Smooth muscle cell (in vitro differentiated cells): ENCODE measurements at regions not wholly inside any gene's neighbourhood (a gene's known extent, or its start where the extent isn't known, plus 50 kb on each side); places are given as distances from the start of the nearest gene placed in this dataset.
A peak's percentile ranks its signal among the peaks of the same experiment; 100 is the strongest.

Experiments
- DNase-seq: peaks from one replicate; lab custom pipeline; 2025; ENCODE audit not compliant: unreplicated experiment; lab: John Stamatoyannopoulos, UW
- H2AFZ ChIP-seq: fragments of 200-600 bp; sonication (generic); 2 replicates; pipeline ENCODE4 v1.6.0; 2016; ENCODE audit warnings: antibody characterized with exemption, low read depth, mild to moderate bottlenecking
- H3F3A ChIP-seq: fragments of 200-600 bp; sonication (generic); 2 replicates; pipeline ENCODE4 v1.6.0; 2017; ENCODE audit warnings: antibody characterized with exemption, low read depth
- H3K27ac ChIP-seq: fragments of 200-600 bp; sonication (generic); 2 replicates; pipeline ENCODE4 v1.5.1; 2016; ENCODE audit warnings: low read depth, mild to moderate bottlenecking
- H3K27me3 ChIP-seq: fragments of 200-600 bp; sonication (generic); 2 replicates; pipeline ENCODE4 v1.6.1; 2016; ENCODE audit warnings: low read depth, mild to moderate bottlenecking
- H3K36me3 ChIP-seq: fragments of 200-600 bp; sonication (generic); 2 replicates; pipeline ENCODE4 v1.5.1; 2016; ENCODE audit warnings: low read depth
- H3K4me1 ChIP-seq: fragments of 200-600 bp; sonication (generic); 2 replicates; pipeline ENCODE4 v1.5.1; 2016; ENCODE audit warnings: low read depth
- H3K4me2 ChIP-seq: fragments of 200-600 bp; sonication (generic); 2 replicates; pipeline ENCODE4 v1.6.0; 2016; ENCODE audit warnings: mild to moderate bottlenecking
- H3K4me3 ChIP-seq: fragments of 200-600 bp; sonication (generic); 2 replicates; pipeline ENCODE4 v1.5.1; 2016; ENCODE audit warnings: mild to moderate bottlenecking
- H3K79me2 ChIP-seq: fragments of 200-600 bp; sonication (generic); 2 replicates; pipeline ENCODE4 v1.6.0; 2016; ENCODE audit warnings: low read depth, mild to moderate bottlenecking
- H3K9ac ChIP-seq: fragments of 200-600 bp; sonication (generic); 2 replicates; pipeline ENCODE4 v1.6.0; 2016; ENCODE audit warnings: low read depth
- H3K9me3 ChIP-seq: fragments of 200-600 bp; sonication (generic); replicated peaks from 2 replicates; pipeline ENCODE4 v1.5.1; 2016; ENCODE audit warnings: low read depth
- H4K20me1 ChIP-seq: fragments of 200-600 bp; sonication (generic); 2 replicates; pipeline ENCODE4 v1.6.0; 2016; ENCODE audit warnings: low read depth
- CTCF ChIP-seq: fragments of 200-600 bp; sonication (generic); IDR thresholded peaks from 2 replicates; pipeline ENCODE4 v1.5.1; 2017; ENCODE audit warnings: borderline replicate concordance, mild to moderate bottlenecking, antibody characterized with exemption; ENCODE audit not compliant: insufficient read depth, poor library complexity, severe bottlenecking
- WGBS: methylation state at CpG from one replicate; pipeline ENCODE4 v1.1.7; 2016; ENCODE audit warnings: low lambda C conversion rate; 5-methylcytosine and 5-hydroxymethylcytosine counted together

- Histone ChIP-seq H3K4me1 (no peaks in the 10 kb centered on the region), H3K4me3 (no peak overlapping the region), H3K27ac (no peak overlapping the region), H3K36me3 (no peaks in the 10 kb centered on the region), H3K4me2 (no peak overlapping the region), H3K9me3 (no peaks in the 10 kb centered on the region), H3K79me2 (no peaks in the 10 kb centered on the region), H3K9ac (no peak overlapping the region), H4K20me1 (no peaks in the 10 kb centered on the region), H2AFZ (no peak overlapping the region), H3K27me3 (no peaks in the 10 kb centered on the region), H3F3A (no peaks in the 10 kb centered on the region)
- no peak for DNase-seq
- 92% methylated on average over 5 of the region's 5 CpGs for WGBS
- no peak for TF ChIP-seq CTCF
Observed at GRCh38 chr10:65531545-65531944, 1394.3 kb upstream of the LRRTM3 start.

GRCh38 chr10:65534771-65535170 lies 1391.1 kb upstream of the LRRTM3 start:
- no peaks in the 10 kb centered on the region for H4K20me1 ChIP-seq
- no peaks in the 10 kb centered on the region for H3K27me3 ChIP-seq
- H3K9ac ChIP-seq, result no peak overlapping the region
- 54% methylated on average over 2 of the region's 2 CpGs for WGBS
- H3K4me2 ChIP-seq, result no peak overlapping the region
- no peaks in the 10 kb centered on the region for H3K9me3 ChIP-seq
- H3K79me2 ChIP-seq, result no peaks in the 10 kb centered on the region
- H3K36me3 ChIP-seq, result no peaks in the 10 kb centered on the region
- no peaks in the 10 kb centered on the region for H3F3A ChIP-seq
- H2AFZ ChIP-seq, result peak overlapping the region; percentile 28
- no peaks in the 10 kb centered on the region for H3K4me1 ChIP-seq
- no peak overlapping the region for H3K4me3 ChIP-seq
- TF ChIP-seq CTCF, result no peak
- H3K27ac ChIP-seq, result no peak overlapping the region
- no peak for DNase-seq

- no peaks in the 10 kb centered on the region for H3K27me3 ChIP-seq
- no peaks in the 10 kb centered on the region for H3K9me3 ChIP-seq
- no peak overlapping the region for H3K4me2 ChIP-seq
- no peaks in the 10 kb centered on the region for H3F3A ChIP-seq
- no peak overlapping the region for H3K4me3 ChIP-seq
- no peaks in the 10 kb centered on the region for H3K36me3 ChIP-seq
- DNase-seq, result no peak
- no peak for TF ChIP-seq CTCF
- WGBS, result 72% methylated on average over 1 of the region's 1 CpG
- H3K79me2 ChIP-seq, result no peaks in the 10 kb centered on the region
- H2AFZ ChIP-seq, result no peak overlapping the region
- no peaks in the 10 kb centered on the region for H4K20me1 ChIP-seq
- no peak overlapping the region for H3K9ac ChIP-seq
- H3K4me1 ChIP-seq, result no peaks in the 10 kb centered on the region
- H3K27ac ChIP-seq, result no peak overlapping the region
Observed at GRCh38 chr10:65544756-65545155, 1381.1 kb upstream of the LRRTM3 start.

GRCh38 chr10:65548001-65548400 lies 1377.8 kb upstream of the LRRTM3 start:
- Histone ChIP-seq H2AFZ (peak overlapping the region; percentile 11), H3K4me2 (peak overlapping the region; percentile 14), H3K9me3 (no peaks in the 10 kb centered on the region), H3K4me3 (no peak overlapping the region), H3F3A (no peaks in the 10 kb centered on the region), H3K9ac (no peak overlapping the region), H3K27me3 (no peaks in the 10 kb centered on the region), H3K79me2 (no peaks in the 10 kb centered on the region), H3K4me1 (no peaks in the 10 kb centered on the region), H4K20me1 (no peaks in the 10 kb centered on the region), H3K36me3 (no peaks in the 10 kb centered on the region), H3K27ac (no peak overlapping the region)
- WGBS, result 68% methylated on average over 3 of the region's 3 CpGs
- TF ChIP-seq CTCF, result no peak
- DNase-seq, result no peak
